Tibial nerve (tissue), 3 donors: ENCODE measurements at regions not wholly inside any gene's neighbourhood (a gene's known extent, or its start where the extent isn't known, plus 50 kb on each side); places are given as distances from the start of the nearest gene placed in this dataset.

ENCODE experiments used
- POLR2A ChIP-seq, 2 donors: fragments of 450-650 bp; IDR thresholded peaks; one replicate each; pipeline ENCODE4 v1.6.1; 2017; ENCODE audit warnings: antibody characterized with exemption in 2 of 2, mild to moderate bottlenecking in 2 of 2, moderate library complexity in 2 of 2
- TF ChIP-seq, protein P1 (sequence below), 5 experiments: fragments of 200-600 bp in 3 of 5; fragments of 450-650 bp in 2 of 5; sonication (generic) in 3 of 5; IDR thresholded peaks; one replicate each; pipeline ENCODE4 v1.5.1; 2016 to 2019; ENCODE audit warnings: antibody characterized with exemption in 5 of 5, mild to moderate bottlenecking in 3 of 5, moderate library complexity in 2 of 5

DNA sequence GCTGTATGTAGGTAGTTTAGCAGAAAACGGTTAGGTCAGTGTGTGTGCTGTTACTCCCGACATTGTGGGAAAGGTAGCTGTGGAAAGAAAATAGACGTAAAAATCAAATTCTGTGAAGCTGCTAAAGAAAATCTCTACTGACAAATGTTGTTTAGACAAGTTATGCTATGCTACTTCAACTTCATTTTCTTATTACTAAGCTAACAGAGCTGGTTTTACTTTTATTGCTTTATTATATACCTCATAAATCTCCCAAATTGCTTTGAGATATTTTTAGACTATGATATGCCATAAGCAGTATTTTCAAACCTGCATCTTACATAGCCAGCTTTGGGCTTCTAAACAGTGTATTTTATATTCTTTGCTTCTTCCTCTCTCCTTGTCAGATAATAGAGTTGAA is 108.2 kb upstream of the PACRGL start:
- TF ChIP-seq, protein P1, sequence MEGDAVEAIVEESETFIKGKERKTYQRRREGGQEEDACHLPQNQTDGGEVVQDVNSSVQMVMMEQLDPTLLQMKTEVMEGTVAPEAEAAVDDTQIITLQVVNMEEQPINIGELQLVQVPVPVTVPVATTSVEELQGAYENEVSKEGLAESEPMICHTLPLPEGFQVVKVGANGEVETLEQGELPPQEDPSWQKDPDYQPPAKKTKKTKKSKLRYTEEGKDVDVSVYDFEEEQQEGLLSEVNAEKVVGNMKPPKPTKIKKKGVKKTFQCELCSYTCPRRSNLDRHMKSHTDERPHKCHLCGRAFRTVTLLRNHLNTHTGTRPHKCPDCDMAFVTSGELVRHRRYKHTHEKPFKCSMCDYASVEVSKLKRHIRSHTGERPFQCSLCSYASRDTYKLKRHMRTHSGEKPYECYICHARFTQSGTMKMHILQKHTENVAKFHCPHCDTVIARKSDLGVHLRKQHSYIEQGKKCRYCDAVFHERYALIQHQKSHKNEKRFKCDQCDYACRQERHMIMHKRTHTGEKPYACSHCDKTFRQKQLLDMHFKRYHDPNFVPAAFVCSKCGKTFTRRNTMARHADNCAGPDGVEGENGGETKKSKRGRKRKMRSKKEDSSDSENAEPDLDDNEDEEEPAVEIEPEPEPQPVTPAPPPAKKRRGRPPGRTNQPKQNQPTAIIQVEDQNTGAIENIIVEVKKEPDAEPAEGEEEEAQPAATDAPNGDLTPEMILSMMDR (IDR thresholded peaks at IDR 0.05), result no peak
- TF ChIP-seq POLR2A (IDR thresholded peaks at IDR 0.05), result no peak
